K562 (cell line): ENCODE measurements at regions not wholly inside any gene's neighbourhood (a gene's known extent, or its start where the extent isn't known, plus 50 kb on each side); places are given as distances from the start of the nearest gene placed in this dataset.
A peak's percentile ranks its signal among the peaks of the same experiment; 100 is the strongest.
"Not testable (repeated sequence)": the region's sequence is repeated elsewhere in the genome, so short reads cannot be mapped to it uniquely, and the experiment has no call there.

Experiments
- CTBP1 ChIP-seq: fragments of 450-650 bp; IDR thresholded peaks from 2 replicates; pipeline ENCODE4 v1.6.1; 2016; ENCODE audit warnings: borderline replicate concordance
- ELF1 ChIP-seq: fragments of 200-800 bp; sonication (Bioruptor generic); IDR thresholded peaks from 2 replicates; pipeline ENCODE4 v1.6.1; 2016; ENCODE audit warnings: missing genetic modification characterization, missing compliant biosample characterization
- JUND ChIP-seq, 2 experiments: IDR thresholded peaks; 2 replicates in 1 of 2; 3 replicates in 1 of 2; pipeline ENCODE4 v1.6.1; 2011; ENCODE audit warnings: borderline replicate concordance in 2 of 2, low read depth in 2 of 2, low read length in 2 of 2, improper control_type of control experiment in 1 of 2, missing biosample characterization in 1 of 2, missing genetic modification characterization in 1 of 2, missing genetic modification reagents in 1 of 2
- POLR2AphosphoS5 ChIP-seq: IDR thresholded peaks from 2 replicates; pipeline ENCODE4 v1.6.1; 2011; ENCODE audit warnings: mild to moderate bottlenecking, low read depth, low read length, moderate library complexity; ENCODE audit not compliant: control insufficient read depth, insufficient read depth
- SMC3 ChIP-seq: conservative IDR thresholded peaks from 2 replicates; pipeline ENCODE4 v1.6.1; 2011; ENCODE audit warnings: low read depth, low read length, improper control_type of control experiment; ENCODE audit not compliant: insufficient read depth
- SNRNP70 ChIP-seq: fragments of 200-400 bp; formaldehyde crosslinking; optimal IDR thresholded peaks from 2 replicates; pipeline ENCODE3; 2017; ENCODE audit warnings: low read depth, low read length
- STAT6 ChIP-seq: sonication (generic); formaldehyde crosslinking; IDR thresholded peaks from 2 replicates; pipeline ENCODE4 v1.8.1; 2023; ENCODE audit warnings: mild to moderate bottlenecking, missing genetic modification reagents
- ZNF146 ChIP-seq: IDR thresholded peaks from one replicate; pipeline ENCODE4 v1.6.1; 2018; ENCODE audit warnings: missing compliant biosample characterization; ENCODE audit not compliant: unreplicated experiment

- not testable (repeated sequence) for TF ChIP-seq SNRNP70; JUND (IDR thresholded peaks at IDR 0.05; ENCODE audit: borderline replicate concordance, low read depth, low read length); JUND (tag; IDR thresholded peaks at IDR 0.05; ENCODE audit: borderline replicate concordance, low read depth, low read length); ELF1; STAT6 (CRISPR knock-in tag); CTBP1; SMC3; POLR2AphosphoS5
- peak; percentile 20 for TF ChIP-seq ZNF146 (CRISPR knock-in tag)
Measured at GRCh38 chr16:25601306-25601705, 90.5 kb upstream of the HS3ST4 start.
